PFSK-1 (cell line): ENCODE measurements at regions not wholly inside any gene's neighbourhood (a gene's known extent, or its start where the extent isn't known, plus 50 kb on each side); places are given as distances from the start of the nearest gene placed in this dataset.

Source experiments
- FOXP2 ChIP-seq: optimal IDR thresholded peaks from 2 replicates; pipeline ENCODE3; 2011; ENCODE audit warnings: borderline replicate concordance, control low read depth, inconsistent platforms; ENCODE audit not compliant: insufficient read depth; ENCODE audit errors: extremely low read length, extremely low read depth
- POLR2AphosphoS5 ChIP-seq: IDR thresholded peaks from 2 replicates; pipeline ENCODE4 v1.6.1; 2012; ENCODE audit warnings: low read depth, mild to moderate bottlenecking, control low read depth, low read length, moderate library complexity
- REST ChIP-seq, 2 experiments: IDR thresholded peaks; 2 replicates each; pipeline versions ENCODE4 v1.6.1 to v1.8.0; 2011 to 2012; ENCODE audit warnings: low read depth in 2 of 2, low read length in 2 of 2, control low read depth in 1 of 2, inconsistent platforms in 1 of 2, mild to moderate bottlenecking in 1 of 2, moderate library complexity in 1 of 2; ENCODE audit not compliant: insufficient read depth in 1 of 2
- SIN3A ChIP-seq: IDR thresholded peaks from 2 replicates; pipeline ENCODE4 v1.6.1; 2012; ENCODE audit warnings: mild to moderate bottlenecking, low read length, moderate library complexity, borderline replicate concordance; ENCODE audit not compliant: insufficient read depth
- TAF1 ChIP-seq: IDR thresholded peaks from 2 replicates; pipeline ENCODE4 v1.6.1; 2012; ENCODE audit warnings: low read length, control low read depth, borderline replicate concordance; ENCODE audit not compliant: insufficient read depth

- TF ChIP-seq SIN3A (no peak), TAF1 (no peak), FOXP2 (no peak), POLR2AphosphoS5 (no peak), REST (IDR thresholded peaks at IDR 0.05; ENCODE audit: insufficient read depth in 1 of 2, low read depth in 2 of 2, low read length in 2 of 2) (no peak)
Measured at GRCh38 chr1:37317870-37318467, 156.4 kb upstream of the ZC3H12A start.

- TF ChIP-seq POLR2AphosphoS5 (no peak), SIN3A (no peak), FOXP2 (no peak), REST (IDR thresholded peaks at IDR 0.05; ENCODE audit: insufficient read depth in 1 of 2, low read depth in 2 of 2, low read length in 2 of 2) (no peak), TAF1 (no peak)
Measured at GRCh38 chr1:37318490-37318889, 155.9 kb upstream of the ZC3H12A start.

GRCh38 chr1:37319284-37319683 lies 155.1 kb upstream of the ZC3H12A start:
- no peak for TF ChIP-seq REST (IDR thresholded peaks at IDR 0.05; ENCODE audit: insufficient read depth in 1 of 2, low read depth in 2 of 2, low read length in 2 of 2)

GRCh38 chr1:37323486-37324377 lies 150.6 kb upstream of the ZC3H12A start:
- no peak for TF ChIP-seq POLR2AphosphoS5
- TF ChIP-seq REST (IDR thresholded peaks at IDR 0.05; ENCODE audit: insufficient read depth in 1 of 2, low read depth in 2 of 2, low read length in 2 of 2): no peak
- no peak for TF ChIP-seq FOXP2
- no peak for TF ChIP-seq TAF1
- no peak for TF ChIP-seq SIN3A
